ENCODE measurements at regions not wholly inside any gene's neighbourhood (a gene's known extent, or its start where the extent isn't known, plus 50 kb on each side); places are given as distances from the start of the nearest gene placed in this dataset.

GRCh38 chr18:39406941-39407340 is 1841.3 kb upstream of the CELF4 start:
- TF ChIP-seq TAF1 (IDR thresholded peaks at IDR 0.05; ENCODE audit: borderline replicate concordance, insufficient read depth, low read length) (no peak), POLR2AphosphoS5 (IDR thresholded peaks at IDR 0.05; ENCODE audit: low read depth, low read length) (no peak), SIN3A (IDR thresholded peaks at IDR 0.05; ENCODE audit: borderline replicate concordance, insufficient read depth, low read length) (no peak), FOXP2 (optimal IDR thresholded peaks at IDR 0.05; ENCODE audit: borderline replicate concordance, extremely low read depth, extremely low read length, insufficient read depth) (no peak)
- TF ChIP-seq, protein P1, sequence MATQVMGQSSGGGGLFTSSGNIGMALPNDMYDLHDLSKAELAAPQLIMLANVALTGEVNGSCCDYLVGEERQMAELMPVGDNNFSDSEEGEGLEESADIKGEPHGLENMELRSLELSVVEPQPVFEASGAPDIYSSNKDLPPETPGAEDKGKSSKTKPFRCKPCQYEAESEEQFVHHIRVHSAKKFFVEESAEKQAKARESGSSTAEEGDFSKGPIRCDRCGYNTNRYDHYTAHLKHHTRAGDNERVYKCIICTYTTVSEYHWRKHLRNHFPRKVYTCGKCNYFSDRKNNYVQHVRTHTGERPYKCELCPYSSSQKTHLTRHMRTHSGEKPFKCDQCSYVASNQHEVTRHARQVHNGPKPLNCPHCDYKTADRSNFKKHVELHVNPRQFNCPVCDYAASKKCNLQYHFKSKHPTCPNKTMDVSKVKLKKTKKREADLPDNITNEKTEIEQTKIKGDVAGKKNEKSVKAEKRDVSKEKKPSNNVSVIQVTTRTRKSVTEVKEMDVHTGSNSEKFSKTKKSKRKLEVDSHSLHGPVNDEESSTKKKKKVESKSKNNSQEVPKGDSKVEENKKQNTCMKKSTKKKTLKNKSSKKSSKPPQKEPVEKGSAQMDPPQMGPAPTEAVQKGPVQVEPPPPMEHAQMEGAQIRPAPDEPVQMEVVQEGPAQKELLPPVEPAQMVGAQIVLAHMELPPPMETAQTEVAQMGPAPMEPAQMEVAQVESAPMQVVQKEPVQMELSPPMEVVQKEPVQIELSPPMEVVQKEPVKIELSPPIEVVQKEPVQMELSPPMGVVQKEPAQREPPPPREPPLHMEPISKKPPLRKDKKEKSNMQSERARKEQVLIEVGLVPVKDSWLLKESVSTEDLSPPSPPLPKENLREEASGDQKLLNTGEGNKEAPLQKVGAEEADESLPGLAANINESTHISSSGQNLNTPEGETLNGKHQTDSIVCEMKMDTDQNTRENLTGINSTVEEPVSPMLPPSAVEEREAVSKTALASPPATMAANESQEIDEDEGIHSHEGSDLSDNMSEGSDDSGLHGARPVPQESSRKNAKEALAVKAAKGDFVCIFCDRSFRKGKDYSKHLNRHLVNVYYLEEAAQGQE (IDR thresholded peaks at IDR 0.05; ENCODE audit: insufficient read depth in 1 of 2, low read depth in 2 of 2, low read length in 2 of 2): no peak

DNA sequence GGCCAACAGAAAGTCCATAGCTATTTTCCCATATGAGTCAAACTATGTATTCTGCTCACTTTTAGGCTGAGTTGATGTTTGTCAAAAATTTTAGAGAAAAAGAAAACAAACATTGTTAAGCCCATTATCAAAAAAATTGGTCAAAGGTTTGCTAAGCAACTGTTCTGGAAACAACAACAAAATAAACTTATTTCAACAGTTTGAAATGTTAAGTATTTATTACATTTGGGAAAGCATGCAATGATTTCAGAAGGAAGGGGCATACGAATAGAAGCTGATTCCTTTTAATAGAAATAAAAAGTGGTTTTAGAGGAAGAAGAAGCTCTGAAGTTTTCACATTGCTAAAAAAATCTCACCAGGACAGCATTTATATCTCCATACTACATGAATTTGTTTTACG is 1837.5 kb upstream of the CELF4 start:
- TF ChIP-seq, protein P1 (IDR thresholded peaks at IDR 0.05; ENCODE audit: insufficient read depth in 1 of 2, low read depth in 2 of 2, low read length in 2 of 2): no peak
- TF ChIP-seq FOXP2 (optimal IDR thresholded peaks at IDR 0.05; ENCODE audit: borderline replicate concordance, extremely low read depth, extremely low read length, insufficient read depth) (no peak), SIN3A (IDR thresholded peaks at IDR 0.05; ENCODE audit: borderline replicate concordance, insufficient read depth, low read length) (no peak), TAF1 (IDR thresholded peaks at IDR 0.05; ENCODE audit: borderline replicate concordance, insufficient read depth, low read length) (no peak), POLR2AphosphoS5 (IDR thresholded peaks at IDR 0.05; ENCODE audit: low read depth, low read length) (no peak)

- no peak for TF ChIP-seq TAF1 (IDR thresholded peaks at IDR 0.05; ENCODE audit: borderline replicate concordance, insufficient read depth, low read length)
- no peak for TF ChIP-seq FOXP2 (optimal IDR thresholded peaks at IDR 0.05; ENCODE audit: borderline replicate concordance, extremely low read depth, extremely low read length, insufficient read depth)
- TF ChIP-seq POLR2AphosphoS5 (IDR thresholded peaks at IDR 0.05; ENCODE audit: low read depth, low read length): no peak
- TF ChIP-seq, protein P1 (IDR thresholded peaks at IDR 0.05; ENCODE audit: insufficient read depth in 1 of 2, low read depth in 2 of 2, low read length in 2 of 2): no peak
- no peak for TF ChIP-seq SIN3A (IDR thresholded peaks at IDR 0.05; ENCODE audit: borderline replicate concordance, insufficient read depth, low read length)
These were observed 1834.1 kb upstream of the CELF4 start for GRCh38 chr18:39399662-39400061.

DNA sequence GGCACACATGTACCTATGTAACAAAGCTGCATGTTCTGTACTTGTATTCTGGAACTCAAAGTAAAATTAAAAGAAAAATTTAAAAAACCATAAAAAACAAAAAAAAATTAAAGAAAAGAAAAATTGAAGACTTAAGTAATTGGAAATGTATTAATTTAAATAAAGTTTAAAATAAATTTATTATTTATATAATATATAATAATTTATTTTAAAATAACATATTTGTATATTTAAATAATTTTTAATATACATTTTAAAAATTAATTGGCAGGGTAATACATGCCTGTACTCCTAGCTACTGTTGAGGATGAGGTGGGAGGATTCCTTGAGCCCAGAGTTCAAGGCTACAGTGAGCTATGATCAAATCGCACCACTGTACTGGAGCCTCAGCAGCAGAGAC is 1830.6 kb upstream of the CELF4 start:
- TF ChIP-seq FOXP2 (optimal IDR thresholded peaks at IDR 0.05; ENCODE audit: borderline replicate concordance, extremely low read depth, extremely low read length, insufficient read depth) (no peak), POLR2AphosphoS5 (IDR thresholded peaks at IDR 0.05; ENCODE audit: low read depth, low read length) (no peak), TAF1 (IDR thresholded peaks at IDR 0.05; ENCODE audit: borderline replicate concordance, insufficient read depth, low read length) (no peak), SIN3A (IDR thresholded peaks at IDR 0.05; ENCODE audit: borderline replicate concordance, insufficient read depth, low read length) (no peak)
- TF ChIP-seq, protein P1 (IDR thresholded peaks at IDR 0.05; ENCODE audit: insufficient read depth in 1 of 2, low read depth in 2 of 2, low read length in 2 of 2): no peak

All from PFSK-1 (cell line).